ENCODE measurements at regions not wholly inside any gene's neighbourhood (a gene's known extent, or its start where the extent isn't known, plus 50 kb on each side); places are given as distances from the start of the nearest gene placed in this dataset.

DNA sequence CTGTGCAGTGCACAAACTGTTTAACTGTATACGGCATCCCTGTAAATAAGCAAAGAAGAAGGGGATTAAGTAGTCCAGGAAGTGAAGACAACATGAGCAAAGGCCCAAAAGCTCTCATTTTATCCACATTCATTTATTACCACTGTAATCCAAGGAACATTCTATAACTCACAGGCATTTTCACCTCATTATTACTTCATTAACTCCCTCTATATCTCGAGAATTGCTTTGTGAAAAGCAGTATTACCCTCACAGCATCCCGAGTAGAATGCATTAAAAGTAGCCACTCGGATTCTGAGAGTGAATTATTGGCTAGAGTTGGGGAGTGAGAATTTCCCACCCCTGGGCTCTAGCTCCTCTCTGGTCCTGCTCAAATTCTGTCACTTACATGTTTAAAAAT is 51.0 kb upstream of the CHCHD3 start:
- in situ Hi-C loops (cut with HindIII; ENCODE audit: low sequenced_read_pairs): no loop called here
- TF ChIP-seq, protein P1, sequence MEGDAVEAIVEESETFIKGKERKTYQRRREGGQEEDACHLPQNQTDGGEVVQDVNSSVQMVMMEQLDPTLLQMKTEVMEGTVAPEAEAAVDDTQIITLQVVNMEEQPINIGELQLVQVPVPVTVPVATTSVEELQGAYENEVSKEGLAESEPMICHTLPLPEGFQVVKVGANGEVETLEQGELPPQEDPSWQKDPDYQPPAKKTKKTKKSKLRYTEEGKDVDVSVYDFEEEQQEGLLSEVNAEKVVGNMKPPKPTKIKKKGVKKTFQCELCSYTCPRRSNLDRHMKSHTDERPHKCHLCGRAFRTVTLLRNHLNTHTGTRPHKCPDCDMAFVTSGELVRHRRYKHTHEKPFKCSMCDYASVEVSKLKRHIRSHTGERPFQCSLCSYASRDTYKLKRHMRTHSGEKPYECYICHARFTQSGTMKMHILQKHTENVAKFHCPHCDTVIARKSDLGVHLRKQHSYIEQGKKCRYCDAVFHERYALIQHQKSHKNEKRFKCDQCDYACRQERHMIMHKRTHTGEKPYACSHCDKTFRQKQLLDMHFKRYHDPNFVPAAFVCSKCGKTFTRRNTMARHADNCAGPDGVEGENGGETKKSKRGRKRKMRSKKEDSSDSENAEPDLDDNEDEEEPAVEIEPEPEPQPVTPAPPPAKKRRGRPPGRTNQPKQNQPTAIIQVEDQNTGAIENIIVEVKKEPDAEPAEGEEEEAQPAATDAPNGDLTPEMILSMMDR (IDR thresholded peaks at IDR 0.05; ENCODE audit: low read depth, low read length): no peak
- DNase-seq (ENCODE audit: low read depth, low spot score): no peak
- no peak overlapping the region for H3K4me3 ChIP-seq (ENCODE audit: low read depth, low read length)

DNA sequence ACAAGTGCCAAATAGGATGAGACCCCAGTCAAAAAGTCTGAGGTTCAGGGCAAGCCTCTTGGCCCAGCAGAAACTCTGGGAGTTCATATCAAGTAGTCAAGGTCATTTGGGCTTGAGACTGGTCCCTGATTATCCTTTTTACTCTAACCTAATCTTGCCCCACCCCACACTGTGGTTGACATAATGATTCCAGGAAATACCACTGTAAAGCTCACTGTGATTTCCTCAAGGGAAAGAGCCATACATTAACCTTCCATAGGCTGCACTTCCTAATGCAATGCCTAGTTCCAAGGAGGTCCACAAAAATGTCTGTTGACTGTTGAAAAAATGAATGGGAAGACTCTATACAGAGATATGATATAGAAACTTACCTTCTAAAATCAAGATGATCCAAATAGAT is 52.9 kb upstream of the CHCHD3 start:
- in situ Hi-C loops (cut with HindIII; ENCODE audit: low sequenced_read_pairs): no loop called here
- no peak for DNase-seq (ENCODE audit: low read depth, low spot score)
- TF ChIP-seq, protein P1 (IDR thresholded peaks at IDR 0.05; ENCODE audit: low read depth, low read length): no peak
- H3K4me3 ChIP-seq (ENCODE audit: low read depth, low read length): no peak overlapping the region

DNA sequence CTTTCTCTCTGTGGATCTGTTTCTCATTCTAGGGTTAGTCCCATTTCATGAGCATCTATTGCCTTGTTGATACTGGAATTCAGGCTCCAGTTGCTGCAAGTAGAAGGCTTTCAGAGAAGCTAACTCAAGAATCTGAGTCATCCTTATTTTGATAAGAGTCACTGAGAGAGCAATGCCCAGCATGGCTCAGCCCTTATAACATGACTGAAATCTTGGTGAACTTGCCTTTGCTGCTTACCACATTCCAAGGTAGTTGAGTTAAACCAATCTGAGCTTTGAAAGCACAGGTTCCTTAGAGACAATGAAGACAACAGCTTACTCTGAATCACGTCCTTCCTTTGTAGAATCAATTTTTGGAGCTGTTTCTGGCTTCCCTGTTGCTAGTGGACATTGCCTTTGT is 53.6 kb upstream of the CHCHD3 start:
- TF ChIP-seq, protein P1 (IDR thresholded peaks at IDR 0.05; ENCODE audit: low read depth, low read length): no peak
- in situ Hi-C loops (cut with HindIII; ENCODE audit: low sequenced_read_pairs): no loop called here
- no peak overlapping the region for H3K4me3 ChIP-seq (ENCODE audit: low read depth, low read length)
- DNase-seq (ENCODE audit: low read depth, low spot score): no peak

DNA sequence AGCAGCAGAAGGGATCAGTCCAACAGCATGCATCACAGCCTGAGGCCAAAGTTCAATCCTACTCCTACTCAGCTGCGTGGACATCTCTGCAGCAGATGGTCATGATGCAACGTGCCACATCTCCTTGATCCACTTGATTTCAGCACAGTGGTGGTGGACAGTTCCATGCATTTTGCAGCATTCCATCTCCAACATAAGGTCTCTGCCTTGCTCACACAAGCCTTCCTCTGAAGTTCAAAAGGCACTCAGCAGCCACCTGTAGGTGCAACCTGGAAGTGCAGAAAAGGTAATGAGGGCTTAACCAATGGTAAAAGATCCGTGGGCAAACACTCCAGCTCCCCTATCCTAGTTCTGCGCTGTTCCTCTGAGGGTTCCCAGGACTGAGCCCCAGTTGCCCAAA is 57.5 kb upstream of the CHCHD3 start:
- TF ChIP-seq, protein P1 (IDR thresholded peaks at IDR 0.05; ENCODE audit: low read depth, low read length): peak; percentile 46
- H3K4me3 ChIP-seq (ENCODE audit: low read depth, low read length): no peak overlapping the region
- in situ Hi-C loops (cut with HindIII; ENCODE audit: low sequenced_read_pairs): no loop called here
- DNase-seq (ENCODE audit: low read depth, low spot score): peak; percentile 47

DNA sequence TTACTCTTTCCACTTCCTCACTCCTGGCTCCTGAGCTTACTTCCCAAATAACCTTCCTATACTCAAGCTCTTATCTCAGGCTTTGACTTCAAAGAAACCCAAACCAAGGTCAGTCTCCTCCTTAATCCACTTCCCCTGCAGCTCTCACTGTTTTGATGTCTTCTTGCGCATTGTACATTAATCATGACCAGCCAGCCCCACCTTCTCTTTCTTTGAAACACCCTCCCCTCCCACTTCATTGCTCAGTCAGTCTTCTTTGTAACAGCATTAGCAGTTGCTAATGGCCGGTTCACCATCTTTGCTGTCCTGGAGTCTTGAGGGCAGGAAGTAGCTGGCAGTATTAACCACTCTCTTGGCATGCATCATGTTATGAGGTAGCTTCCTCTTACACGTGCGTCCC is 57.9 kb upstream of the CHCHD3 start:
- H3K4me3 ChIP-seq (ENCODE audit: low read depth, low read length): no peak overlapping the region
- in situ Hi-C loops (cut with HindIII; ENCODE audit: low sequenced_read_pairs): no loop called here
- no peak for DNase-seq (ENCODE audit: low read depth, low spot score)
- TF ChIP-seq, protein P1 (IDR thresholded peaks at IDR 0.05; ENCODE audit: low read depth, low read length): no peak

DNA sequence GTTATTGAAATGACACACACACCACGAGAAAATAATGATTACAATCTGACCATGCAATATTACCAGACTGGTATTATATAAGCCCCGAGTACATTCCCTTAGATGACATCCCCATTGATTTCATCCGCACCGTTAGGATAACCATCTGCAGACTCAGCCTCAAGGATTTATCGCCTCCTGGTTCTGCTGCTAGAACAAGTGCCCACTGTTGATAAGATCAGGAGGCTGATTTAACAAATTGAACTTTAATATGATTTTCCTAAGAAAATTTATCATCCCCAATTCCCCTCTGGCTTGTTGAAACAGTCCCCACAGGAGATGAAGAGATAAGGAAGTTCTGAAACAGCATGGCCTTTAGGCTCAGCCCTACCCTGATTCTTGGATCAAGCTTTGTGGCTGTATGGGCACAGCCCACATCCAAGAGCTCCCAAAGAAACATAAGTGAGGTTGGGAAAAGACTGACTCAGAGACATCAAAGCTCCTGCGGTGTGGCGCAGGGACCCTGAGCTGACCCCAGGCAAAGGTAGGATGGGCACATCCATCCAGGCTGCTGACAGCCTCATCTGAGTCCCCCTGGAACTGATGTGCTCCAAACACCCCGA is 59.2 kb upstream of the CHCHD3 start:
- no peak for DNase-seq (ENCODE audit: low read depth, low spot score)
- no peak overlapping the region for H3K4me3 ChIP-seq (ENCODE audit: low read depth, low read length)
- TF ChIP-seq, protein P1 (IDR thresholded peaks at IDR 0.05; ENCODE audit: low read depth, low read length): no peak
- in situ Hi-C loops (cut with HindIII; ENCODE audit: low sequenced_read_pairs): no loop called here

DNA sequence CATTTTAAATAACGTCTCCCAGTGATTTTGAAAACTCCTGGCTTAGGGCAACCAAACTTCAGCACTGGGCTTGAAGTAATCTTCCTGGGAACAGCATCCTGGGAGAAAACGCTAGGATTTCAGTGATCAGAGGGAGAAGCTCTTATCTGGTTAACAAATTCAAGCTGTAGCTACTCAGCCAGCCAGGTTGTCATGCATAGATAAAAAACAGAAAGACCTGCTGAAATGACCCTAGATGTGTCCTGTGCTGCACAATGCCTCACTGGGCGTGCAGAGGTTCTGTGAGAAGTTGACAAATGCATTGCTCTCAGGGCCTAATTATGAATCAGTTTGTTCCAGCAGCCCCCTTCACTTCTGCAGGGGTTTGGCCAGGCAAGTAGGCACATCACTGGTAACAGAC is 68.9 kb upstream of the CHCHD3 start:
- in situ Hi-C loops (cut with HindIII; ENCODE audit: low sequenced_read_pairs): no loop called here
- DNase-seq (ENCODE audit: low read depth, low spot score): no peak
- TF ChIP-seq, protein P1 (IDR thresholded peaks at IDR 0.05; ENCODE audit: low read depth, low read length): no peak

More for the DNA sequence above, 68.9 kb upstream of the CHCHD3 start:
- no peak overlapping the region for H3K4me3 ChIP-seq (ENCODE audit: low read depth, low read length)

Measured in astrocyte of the spinal cord (primary cell).